ENCODE measurements at regions not wholly inside any gene's neighbourhood (a gene's known extent, or its start where the extent isn't known, plus 50 kb on each side); places are given as distances from the start of the nearest gene placed in this dataset.

- TF ChIP-seq POLR2A (IDR thresholded peaks at IDR 0.05; ENCODE audit: low read depth, low read length) = no peak
- TF ChIP-seq POLR2AphosphoS5 (IDR thresholded peaks at IDR 0.05; ENCODE audit: low read depth, low read length) = no peak
These were observed 252.9 kb upstream of the NR5A2 start for GRCh38 chr1:199774433-199775089.
